IMR-90 (cell line): ENCODE measurements at regions not wholly inside any gene's neighbourhood (a gene's known extent, or its start where the extent isn't known, plus 50 kb on each side); places are given as distances from the start of the nearest gene placed in this dataset.

Experiments used
- RAD21 ChIP-seq: IDR thresholded peaks from 2 replicates; pipeline ENCODE4 v1.6.1; 2012; ENCODE audit warnings: low read length, improper control_type of control experiment
- RCOR1 ChIP-seq: IDR thresholded peaks from 2 replicates; pipeline ENCODE4 v1.6.1; 2012; ENCODE audit warnings: mild to moderate bottlenecking, low read length, improper control_type of control experiment; ENCODE audit not compliant: insufficient replicate concordance
- USF2 ChIP-seq: fragments of 150-350 bp; IDR thresholded peaks from 2 replicates; pipeline ENCODE4 v1.6.1; 2017; ENCODE audit warnings: mild to moderate bottlenecking, antibody characterized with exemption, low read length, low read depth
- TF ChIP-seq, protein P1 (sequence below): conservative IDR thresholded peaks from 2 replicates; pipeline ENCODE4 v1.5.1; 2012; ENCODE audit warnings: mild to moderate bottlenecking, low read depth, low read length, improper control_type of control experiment

DNA sequence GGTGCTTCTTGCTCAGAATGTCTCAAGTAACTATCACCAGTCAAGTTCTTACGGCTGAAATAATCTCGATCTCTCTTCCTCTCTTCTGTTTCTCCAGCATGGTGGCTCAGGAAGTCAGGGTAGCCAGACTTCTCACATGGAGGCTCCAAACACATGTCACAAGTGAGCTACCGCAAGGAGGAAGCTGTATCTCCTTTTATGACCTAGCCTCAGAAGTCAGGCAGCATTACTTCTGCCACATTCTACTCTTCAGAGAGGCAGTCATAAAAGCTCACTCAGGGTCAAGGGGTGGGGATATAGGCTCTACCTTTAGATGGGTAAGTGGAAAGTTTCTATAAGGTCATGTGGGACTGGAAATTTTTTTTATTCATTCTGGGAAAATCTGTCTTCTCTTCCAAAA, 86.6 kb upstream of the NEO1 start:
- TF ChIP-seq, protein P1, sequence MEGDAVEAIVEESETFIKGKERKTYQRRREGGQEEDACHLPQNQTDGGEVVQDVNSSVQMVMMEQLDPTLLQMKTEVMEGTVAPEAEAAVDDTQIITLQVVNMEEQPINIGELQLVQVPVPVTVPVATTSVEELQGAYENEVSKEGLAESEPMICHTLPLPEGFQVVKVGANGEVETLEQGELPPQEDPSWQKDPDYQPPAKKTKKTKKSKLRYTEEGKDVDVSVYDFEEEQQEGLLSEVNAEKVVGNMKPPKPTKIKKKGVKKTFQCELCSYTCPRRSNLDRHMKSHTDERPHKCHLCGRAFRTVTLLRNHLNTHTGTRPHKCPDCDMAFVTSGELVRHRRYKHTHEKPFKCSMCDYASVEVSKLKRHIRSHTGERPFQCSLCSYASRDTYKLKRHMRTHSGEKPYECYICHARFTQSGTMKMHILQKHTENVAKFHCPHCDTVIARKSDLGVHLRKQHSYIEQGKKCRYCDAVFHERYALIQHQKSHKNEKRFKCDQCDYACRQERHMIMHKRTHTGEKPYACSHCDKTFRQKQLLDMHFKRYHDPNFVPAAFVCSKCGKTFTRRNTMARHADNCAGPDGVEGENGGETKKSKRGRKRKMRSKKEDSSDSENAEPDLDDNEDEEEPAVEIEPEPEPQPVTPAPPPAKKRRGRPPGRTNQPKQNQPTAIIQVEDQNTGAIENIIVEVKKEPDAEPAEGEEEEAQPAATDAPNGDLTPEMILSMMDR: no peak
- no peak for TF ChIP-seq RCOR1
- no peak for TF ChIP-seq RAD21
- TF ChIP-seq USF2: no peak
